22Rv1 (cell line): ENCODE measurements at regions not wholly inside any gene's neighbourhood (a gene's known extent, or its start where the extent isn't known, plus 50 kb on each side); places are given as distances from the start of the nearest gene placed in this dataset.

Source experiments
- ZFX ChIP-seq: fragments of 450-650 bp; IDR thresholded peaks from 2 replicates; pipeline ENCODE4 v1.6.1; 2017; ENCODE audit warnings: antibody characterized with exemption, borderline replicate concordance
- TF ChIP-seq, protein P1 (sequence below): fragments of 450-650 bp; IDR thresholded peaks from 2 replicates; pipeline ENCODE4 v1.5.1; 2017; ENCODE audit warnings: mild to moderate bottlenecking

DNA sequence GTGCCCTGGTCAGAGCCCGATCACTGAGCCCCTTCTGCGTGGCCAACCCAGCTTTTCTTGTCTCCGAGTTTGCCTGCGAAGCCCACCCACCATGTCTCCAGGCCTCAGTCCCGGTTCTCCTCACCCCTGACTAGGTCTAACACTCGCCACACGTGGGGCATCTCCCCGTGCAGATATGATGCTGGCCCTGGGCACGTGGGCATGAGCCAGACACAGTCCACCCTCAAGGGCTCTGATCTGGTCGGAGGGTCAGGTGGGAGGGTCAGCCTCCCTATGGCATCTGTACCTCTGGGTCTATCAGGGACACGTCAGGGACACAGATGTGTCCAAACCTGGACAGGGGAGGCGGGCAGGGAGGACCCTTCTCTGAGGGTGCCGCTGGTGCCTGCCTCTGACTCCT, 95.4 kb downstream of the RHOB start:
- TF ChIP-seq, protein P1, sequence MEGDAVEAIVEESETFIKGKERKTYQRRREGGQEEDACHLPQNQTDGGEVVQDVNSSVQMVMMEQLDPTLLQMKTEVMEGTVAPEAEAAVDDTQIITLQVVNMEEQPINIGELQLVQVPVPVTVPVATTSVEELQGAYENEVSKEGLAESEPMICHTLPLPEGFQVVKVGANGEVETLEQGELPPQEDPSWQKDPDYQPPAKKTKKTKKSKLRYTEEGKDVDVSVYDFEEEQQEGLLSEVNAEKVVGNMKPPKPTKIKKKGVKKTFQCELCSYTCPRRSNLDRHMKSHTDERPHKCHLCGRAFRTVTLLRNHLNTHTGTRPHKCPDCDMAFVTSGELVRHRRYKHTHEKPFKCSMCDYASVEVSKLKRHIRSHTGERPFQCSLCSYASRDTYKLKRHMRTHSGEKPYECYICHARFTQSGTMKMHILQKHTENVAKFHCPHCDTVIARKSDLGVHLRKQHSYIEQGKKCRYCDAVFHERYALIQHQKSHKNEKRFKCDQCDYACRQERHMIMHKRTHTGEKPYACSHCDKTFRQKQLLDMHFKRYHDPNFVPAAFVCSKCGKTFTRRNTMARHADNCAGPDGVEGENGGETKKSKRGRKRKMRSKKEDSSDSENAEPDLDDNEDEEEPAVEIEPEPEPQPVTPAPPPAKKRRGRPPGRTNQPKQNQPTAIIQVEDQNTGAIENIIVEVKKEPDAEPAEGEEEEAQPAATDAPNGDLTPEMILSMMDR: no peak
- no peak for TF ChIP-seq ZFX
